Esophagus mucosa (tissue), 1 donor: ENCODE measurements at regions not wholly inside any gene's neighbourhood (a gene's known extent, or its start where the extent isn't known, plus 50 kb on each side); places are given as distances from the start of the nearest gene placed in this dataset.

Experiments
- ATAC-seq: fragments of 200-7000 bp; cut with Tn5 transposase; one replicate; pipeline ENCODE4 v1.9.1; 2020
- donor health status: DM: yes; HTN: yes; CAD: no.

DNA sequence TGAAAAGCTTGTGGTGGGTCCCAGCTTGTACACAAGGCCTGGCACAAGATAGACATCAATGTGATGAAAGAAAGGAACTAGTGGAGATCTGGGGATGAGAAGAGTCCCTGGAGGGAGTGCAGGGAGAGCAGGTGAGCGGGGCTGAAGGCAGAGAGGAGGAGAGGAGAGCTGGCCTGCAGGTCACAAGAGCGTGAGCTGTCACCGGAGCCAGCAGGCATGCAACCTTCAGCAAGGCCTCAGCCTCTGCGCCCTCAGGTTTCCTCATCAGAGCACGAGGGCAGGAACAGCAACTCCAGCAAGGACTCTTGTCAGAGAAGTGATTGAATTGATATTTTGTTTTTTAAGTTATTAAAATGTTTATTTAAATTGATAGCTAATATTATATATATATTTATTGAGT, 188.6 kb downstream of the CXCL12 start:
- no peak for ATAC-seq

DNA sequence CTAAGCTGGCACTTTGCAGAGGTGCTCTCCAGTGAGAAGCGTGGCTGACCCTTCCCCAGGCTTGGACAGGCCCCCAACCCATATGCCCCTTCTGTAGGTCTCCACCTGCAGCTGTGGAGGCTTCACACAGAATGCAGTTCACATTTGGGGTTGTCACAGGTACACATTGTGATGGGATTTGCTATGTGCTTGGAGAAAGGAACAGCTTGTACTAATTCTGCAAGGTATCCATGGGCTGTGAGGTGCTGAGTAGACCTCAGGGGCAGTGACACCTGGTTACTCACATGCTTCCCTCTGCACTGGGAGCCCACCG, 188.9 kb downstream of the CXCL12 start:
- no peak for ATAC-seq

DNA sequence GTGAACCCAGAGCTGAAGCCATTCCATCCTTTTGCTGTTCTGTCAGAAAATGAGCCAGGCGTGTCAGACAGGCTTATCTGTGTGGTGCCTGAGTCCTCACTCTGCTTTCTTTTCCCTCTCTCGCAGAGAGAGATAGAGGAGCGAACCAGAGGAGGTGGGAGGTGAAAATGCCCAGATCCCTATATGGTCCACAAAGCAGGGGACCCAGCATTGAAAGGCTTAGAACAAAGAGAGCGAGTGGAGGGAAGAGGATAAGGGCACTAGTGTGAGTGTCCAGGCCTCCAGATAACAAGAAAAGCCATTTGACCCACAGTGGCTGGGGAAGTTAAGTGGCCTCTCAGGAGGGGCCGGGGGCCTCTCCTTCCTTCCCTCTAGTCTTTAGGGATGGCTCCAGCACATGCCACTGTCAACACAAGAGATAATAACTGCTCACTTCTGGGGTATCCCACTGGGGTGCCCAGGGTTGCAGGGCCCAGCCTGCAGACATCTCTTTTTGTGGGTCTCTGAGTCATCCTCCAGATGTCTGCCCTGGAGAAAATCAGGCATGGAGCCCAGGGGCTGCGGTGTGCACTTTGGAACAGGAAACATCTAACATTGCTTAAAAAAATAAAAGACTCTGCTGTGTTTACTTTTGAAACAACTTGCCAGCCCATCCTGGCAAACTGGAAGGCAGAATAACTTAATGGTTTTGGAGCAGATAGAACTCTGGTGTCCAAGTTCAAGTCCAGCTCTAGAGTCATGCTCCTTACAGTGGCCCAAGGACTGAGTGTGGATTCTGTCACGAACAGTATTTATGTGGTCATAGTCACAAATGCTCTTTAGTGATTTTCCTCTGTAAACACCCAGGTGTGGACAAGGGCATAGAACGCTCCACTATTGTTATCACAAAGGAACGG, 189.5 kb downstream of the CXCL12 start:
- ATAC-seq = peak; percentile 69

DNA sequence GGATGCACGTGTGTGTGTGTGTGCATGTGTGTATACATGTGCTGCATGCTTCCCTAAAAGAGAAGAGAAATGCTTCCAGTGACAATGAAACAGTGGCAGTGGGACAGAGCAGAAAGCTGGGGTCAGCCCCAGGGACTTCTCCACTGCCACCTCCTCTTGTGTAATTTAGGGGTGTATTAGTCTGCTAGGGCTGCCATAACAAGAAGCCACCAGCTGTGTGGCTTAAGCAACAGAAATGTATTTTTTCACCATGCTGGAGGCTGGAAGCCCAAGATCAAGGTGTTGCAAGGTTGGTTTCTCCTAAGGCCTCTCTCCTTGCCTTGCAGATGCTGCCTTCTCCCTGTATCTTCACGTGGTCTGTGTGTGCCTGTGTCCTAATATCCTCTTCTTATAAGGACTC, 190.5 kb downstream of the CXCL12 start:
- no peak for ATAC-seq

DNA sequence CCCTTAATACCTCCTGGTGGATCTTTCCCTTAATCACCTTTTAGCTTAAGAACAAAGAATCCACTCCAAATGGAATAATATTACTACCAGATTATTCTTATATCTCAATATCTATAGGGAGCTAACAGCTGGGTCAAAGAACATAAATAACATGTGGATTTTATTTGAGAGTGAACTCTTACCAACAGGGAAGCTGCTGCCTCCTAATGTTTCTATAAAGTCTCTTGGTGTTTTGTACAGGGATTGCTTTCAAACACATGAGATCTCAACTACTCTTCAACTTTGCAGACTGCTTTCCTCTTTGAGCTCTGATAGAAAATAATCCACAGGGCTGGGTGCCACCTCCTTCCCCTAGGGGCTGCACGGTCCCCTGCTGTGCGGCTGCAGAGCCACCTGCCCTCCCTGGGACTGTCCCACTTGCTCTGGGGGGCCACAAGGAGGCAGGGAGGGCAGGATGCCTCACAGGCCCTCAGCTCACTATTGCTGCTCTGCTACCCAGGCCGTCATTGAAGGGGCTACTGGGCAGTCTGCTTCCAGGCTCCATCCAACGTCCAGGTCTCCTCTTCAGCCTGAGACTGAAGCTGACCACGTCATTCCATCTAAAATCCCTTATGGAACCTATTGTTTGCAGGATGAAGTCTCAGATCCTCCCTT, 191.2 kb downstream of the CXCL12 start:
- ATAC-seq = no peak

DNA sequence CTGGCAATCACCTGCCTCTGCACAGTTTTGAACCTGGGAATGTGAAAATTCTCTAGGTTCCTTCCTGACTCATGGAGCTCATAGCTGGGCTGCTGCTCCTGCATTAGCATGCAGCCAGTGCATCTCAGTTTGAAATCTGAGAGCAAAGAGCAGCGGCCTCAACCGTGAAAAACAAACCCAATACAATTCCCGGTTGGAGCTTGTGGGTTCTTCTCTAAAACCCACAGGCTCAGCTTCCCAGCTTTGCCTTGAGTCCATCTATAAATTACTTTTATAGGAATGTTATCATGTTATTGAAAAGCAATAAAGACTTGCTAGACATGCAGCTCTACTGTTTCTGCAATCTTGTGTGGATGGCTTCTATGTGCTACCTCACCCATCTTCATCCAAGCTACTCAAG, 191.7 kb downstream of the CXCL12 start:
- ATAC-seq = no peak

DNA sequence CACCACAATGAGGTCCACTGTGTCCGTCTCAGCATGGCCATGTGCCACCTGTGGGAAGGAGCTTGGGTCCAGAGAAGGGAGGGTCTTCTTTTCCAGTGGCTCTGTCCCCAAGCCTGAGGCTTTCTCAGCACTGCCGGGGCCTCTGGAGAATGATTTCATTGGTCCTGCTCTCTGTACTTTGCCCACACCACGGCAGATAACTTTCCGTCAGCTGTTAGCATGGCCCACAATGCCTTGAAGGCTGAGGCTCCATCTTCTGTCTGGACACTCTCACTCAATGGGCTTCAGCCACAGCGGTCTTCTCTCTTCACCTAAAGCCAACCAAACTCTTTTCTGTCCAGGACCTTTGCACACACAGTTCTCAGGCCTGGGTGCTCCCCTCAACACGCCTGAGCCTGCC, 192.5 kb downstream of the CXCL12 start:
- no peak for ATAC-seq

DNA sequence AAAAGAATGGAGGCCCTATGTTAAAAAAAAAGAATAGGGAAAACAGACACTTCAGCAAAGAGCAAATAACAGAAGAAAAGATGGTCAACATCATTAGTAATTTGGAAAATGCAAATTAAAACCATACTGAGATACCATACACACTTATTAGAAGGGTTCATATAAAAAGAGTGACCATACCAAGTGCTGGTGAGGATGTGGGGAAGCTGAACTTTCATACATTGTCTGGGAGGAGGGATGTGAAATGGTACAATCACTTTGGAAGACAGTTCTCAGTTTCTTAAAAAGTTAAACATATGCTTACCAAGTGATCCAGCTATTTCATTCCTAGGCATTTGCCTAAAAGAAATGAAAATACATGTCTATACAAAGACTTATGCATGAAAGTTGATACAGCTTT, 194.4 kb downstream of the CXCL12 start:
- no peak for ATAC-seq

DNA sequence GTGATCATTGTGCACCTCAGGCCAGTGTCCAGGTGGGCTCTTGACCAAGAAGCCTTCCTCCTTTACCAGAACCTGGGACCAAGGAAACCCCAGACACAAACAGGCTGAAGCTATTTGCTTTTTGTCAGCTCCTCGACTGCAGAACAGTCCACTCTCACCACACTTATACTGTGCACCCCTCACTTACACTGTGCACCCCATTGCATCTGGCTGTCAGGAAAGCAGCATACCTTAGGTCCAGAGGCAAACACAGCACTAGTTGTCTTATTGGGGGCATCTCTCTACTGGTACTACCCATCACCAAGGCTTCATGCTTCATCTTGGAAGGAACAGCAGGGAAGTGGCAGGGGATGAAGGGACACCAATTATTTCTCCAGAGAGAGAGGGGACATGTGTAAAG, 198.1 kb downstream of the CXCL12 start:
- no peak for ATAC-seq

DNA sequence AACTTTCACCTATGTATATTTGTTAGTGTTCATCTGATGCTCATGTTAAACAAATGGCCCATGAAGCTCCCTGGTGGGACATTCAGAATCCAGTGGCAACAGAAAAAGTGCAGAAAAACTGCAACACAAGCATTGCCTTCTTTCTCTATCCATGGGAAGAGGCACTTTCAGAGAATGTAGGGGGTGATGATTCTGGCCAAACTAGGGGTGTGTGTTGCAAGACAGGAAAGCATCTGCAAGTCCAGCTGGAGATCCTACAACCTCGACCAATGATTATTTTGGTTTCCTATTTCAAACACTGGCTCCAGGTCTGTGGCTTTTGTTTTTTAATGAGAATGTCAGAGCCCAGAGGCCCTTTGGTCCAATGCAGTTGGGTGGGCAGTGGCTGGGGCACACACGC, 198.7 kb downstream of the CXCL12 start:
- no peak for ATAC-seq

DNA sequence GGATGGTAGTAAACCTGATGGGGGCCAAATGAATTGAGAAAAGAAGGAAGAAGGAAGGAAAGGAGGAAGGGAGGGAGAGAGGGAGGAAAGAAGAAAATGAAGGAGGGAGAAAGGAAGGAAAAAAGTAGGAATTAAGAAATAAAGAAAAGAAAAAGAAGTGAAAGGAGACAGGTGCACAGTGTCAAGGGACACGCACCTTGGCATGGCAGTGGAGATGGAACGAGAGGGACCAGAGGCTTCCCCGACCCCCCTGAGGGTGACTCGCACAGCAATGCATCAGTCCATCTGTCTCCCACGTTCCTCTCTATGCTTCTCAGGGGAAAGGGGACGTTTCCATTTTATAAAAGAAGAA, 199.6 kb downstream of the CXCL12 start:
- no peak for ATAC-seq

DNA sequence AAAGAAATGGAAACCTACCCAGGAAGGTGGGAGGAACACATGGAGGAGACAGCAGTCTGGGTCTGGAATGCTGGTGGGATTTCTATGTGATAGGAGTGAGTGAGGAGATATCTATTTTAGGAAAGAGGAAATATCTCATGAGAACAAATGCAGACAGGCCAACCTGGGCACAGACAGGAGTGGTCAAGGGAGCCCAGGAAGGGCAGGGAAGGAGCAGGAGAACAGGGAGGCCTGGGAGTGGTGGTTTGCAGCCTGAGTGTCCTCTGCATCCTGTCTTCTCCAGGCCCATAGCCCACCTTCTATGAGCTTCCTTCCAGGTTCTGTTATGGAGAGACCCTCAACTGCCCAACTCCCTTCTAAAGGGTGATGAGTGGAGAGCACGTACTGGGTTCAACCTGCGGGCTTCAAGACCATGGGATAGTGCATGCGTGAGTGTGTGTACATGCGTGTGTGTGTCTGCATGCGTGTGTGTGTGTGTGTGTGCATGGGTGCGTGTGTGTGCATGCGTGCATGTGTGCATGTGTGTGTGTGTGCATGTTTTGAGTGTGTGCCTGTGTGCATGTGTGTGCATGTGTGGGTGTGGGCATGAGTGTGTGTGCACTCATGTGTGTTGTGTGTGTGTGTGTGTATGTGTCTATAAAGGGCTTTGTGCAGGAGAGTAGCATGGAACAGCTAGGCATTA, 200.1 kb downstream of the CXCL12 start:
- ATAC-seq = no peak

DNA sequence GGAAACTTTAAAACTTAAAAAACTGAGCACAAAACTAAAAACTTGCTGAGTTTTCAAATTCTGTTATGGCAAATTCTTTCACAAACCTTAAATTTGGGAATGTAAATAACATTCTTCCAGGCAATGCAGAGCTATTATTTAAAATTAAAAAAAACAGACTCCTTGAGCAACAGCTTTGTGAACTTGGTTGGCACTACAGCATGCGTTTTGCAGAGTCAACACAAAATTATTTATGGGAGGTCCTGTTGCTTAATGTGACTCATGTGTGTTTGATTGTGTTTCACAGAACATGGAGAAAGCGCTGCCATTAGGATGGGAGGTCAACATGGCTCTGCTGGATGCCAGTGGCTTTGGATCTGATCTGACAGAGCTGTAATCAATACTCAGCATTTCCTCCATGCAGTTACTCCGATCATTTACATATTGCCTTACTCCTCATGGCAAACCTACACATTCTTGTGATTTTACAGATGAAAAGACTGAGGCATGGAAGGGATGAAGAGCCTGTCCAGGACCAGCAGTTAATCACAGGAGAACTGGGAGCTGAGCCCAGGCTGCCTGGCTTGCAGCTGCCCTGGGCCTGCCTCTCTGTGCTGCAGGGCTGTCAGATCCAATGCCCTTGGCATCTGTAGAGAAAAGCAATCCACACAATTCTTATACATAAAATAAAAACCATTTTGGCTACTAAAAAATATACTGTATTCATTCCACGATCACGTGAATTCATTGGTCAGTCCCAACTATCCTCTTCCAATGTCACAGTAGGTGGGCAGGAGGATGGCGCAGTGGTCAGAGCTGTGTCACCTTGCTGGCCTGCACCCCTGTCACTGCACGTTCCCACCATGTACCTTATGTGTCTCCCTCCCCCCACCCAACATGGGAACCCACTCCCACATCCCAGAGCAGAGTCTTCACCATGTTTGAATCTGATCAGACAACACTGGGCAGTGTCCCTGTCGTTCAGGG, 200.9 kb downstream of the CXCL12 start:
- no peak for ATAC-seq

DNA sequence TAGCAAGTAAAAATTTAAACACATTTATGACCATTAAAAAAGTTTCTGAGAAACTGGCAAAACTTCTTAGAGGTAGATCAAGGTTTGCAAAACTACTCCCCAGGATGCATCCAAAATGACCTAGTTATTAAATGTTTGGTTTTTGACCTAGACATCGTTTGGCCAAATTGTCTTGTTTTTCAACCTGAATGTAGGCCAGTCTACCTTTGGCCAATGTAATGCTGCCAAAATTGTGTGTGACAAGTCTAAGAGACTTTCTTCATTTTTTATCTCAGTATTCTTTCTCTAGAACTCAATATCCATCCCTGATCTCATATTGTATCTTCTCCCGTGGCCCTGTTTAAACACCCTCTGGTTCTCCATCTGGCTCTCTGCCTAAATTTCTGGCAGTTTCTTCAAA, 202.0 kb downstream of the CXCL12 start:
- no peak for ATAC-seq

DNA sequence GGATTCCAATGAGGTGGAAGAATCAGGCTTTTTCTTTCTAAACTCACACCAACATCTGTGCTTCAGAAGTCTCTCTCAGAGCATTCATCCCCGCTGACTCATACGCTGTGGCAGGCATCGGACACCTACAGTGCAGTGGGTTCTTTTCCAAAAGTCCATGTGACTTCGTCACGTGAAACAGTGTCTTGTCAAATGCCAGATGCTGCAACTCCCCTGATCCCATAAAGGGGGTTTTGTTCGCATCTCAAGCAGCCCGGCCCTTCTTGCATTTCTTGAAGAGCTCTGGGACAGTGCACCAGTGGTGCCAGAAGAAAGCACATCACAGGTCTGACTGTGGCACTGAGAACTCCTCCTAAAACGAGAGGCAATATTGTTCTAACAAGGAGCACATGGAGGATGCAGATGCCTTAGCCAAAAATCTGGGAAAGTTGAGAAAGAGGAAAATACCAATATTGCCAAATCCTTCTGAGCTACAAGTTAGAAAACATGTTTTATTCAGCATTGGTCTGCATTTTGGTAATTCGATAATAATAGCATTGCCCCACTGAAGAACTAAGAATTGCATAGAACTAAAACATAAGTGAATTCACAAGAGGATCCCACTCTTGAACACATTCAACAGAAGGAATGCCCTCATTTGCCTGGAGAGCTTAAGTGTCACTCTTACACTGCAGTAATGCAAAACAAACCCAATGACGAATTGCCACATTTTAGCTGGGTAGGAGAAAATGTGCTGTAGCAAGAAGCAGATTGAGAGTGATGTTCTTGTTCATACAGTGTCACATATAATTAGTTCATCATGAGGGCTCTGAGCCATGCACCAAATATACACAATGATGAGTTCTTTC, 204.4 kb downstream of the CXCL12 start:
- ATAC-seq = no peak

DNA sequence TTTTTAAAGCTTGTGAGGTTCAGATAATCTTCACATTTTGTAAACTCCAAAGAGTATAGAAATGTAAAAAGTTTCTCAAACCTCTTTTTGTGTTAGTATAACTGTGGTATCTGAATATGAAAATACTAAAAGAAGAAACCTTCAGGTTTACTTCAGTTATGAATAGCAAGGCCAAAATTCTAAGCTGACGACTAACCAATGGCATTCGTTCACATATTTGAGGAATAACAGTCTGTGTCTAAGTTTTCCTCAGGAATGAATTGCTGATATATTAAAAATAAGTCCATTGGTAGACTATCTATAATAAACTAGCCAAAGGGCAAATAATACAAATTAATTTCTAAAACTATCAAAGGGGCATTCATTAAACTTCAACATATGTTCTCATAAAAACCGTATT, 206.0 kb downstream of the CXCL12 start:
- ATAC-seq = no peak

DNA sequence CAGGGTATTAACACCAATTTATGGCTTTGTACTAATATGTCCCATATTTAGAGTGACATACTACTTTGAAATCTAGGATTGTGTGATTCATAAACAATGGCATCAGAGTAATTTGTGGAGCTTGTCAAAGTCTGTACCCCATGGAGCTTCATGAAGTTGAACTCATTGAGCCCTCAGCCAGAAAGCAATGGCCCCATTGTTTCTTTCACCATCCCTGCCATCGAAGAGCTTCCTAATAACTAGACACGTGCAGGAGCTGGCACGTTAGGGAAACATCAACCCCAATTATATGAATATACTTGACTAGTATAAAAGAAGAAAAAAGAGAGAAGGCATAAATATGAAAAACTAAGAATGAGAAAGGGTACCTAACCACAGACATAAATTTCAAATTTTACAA, 206.6 kb downstream of the CXCL12 start:
- no peak for ATAC-seq

DNA sequence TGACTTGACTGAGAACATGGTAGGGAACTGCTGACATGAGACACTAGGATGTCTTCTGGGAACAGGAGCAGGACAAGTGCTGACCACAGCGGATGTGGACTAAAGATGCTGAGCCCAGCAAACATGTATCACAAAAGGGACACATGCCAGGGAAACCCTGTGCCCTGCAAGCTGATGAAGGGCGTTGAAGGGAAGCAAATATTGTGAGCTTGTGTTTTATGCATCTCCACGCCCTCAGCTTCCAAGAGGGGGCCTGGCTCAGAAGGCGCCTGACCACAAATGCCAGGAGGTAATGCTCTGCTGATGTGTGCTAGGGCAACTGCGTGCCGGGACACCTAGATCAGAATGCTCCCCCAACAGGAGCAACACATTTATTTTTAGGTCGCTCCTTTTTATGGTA, 207.3 kb downstream of the CXCL12 start:
- no peak for ATAC-seq

DNA sequence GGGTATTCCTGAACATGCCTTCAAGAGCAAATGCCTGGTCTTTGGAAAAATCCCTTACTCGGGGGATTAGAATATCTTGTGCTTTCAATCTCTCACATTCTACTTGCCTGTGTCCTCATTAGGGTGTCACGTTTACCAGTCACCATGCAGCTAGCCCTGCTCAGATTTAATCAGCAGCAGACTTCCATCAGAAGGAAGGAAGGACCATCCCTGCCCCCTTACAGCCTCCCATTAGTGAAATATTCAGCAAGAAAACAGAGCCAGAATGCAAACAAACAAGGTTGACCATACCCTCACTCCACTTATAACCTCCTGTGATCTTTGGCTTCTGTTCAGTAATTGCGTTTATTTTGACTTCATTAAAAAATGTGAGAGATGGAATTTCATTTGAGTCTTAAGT, 208.6 kb downstream of the CXCL12 start:
- no peak for ATAC-seq

DNA sequence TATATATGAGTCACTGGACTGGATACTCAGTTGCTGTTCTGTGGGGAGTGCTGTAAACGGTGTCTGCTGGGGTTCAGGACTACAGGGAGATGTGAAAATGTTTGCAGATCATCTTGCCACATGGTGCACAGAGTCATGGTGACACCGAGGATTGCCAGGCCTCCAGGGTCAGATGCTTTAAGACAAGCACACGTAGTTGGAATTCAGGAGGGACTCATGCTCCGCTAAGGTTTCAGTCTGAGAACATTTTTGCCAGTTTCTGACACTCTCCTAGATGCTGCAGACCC, 211.3 kb downstream of the CXCL12 start:
- ATAC-seq = no peak

DNA sequence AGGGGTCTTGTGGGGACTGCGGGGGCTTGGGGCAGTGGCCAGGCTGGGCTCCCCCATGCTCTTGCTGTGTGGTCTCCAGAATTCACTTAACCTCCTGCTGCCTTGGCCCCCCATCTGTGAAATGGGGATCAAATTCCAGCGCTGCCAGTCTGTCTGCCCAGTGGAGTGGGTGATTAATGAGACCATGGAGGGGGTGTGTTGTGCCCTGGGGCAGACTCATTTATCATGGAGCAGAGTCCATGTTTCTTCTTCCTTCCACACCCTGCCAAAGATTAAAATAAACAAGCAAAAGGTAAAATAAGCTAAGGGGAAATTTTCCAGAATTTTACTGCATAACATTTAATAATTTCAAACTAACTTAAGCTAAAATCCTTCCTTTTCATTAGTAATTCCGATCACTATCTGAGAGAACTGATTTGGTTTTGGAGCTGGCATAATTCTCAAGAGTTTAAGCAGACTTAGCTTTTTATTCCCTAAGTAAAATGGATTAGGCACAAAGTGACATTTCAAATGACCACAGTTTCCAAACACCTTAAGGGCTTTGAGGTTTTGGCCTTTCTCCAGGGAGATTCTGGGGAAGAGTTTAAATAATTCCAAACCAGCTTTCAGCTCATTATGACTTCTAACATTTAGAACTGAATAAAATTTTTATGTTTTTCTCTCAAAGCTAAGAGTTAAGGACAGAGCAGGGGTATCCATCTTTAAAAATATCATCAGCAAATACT, 211.9 kb downstream of the CXCL12 start:
- no peak for ATAC-seq
